H1 (cell line): ENCODE measurements at regions not wholly inside any gene's neighbourhood (a gene's known extent, or its start where the extent isn't known, plus 50 kb on each side); places are given as distances from the start of the nearest gene placed in this dataset.

ENCODE experiments used
- CTCF ChIA-PET: fragments of 300-600 bp; sonication (Branson Sonifier 250); formaldehyde crosslinking; loops from one replicate; lab custom pipeline; 2021; ENCODE audit not compliant: partially characterized antibody; lab: Charles Lee
- POLR2A ChIA-PET: fragments of 300-600 bp; sonication (Branson Sonifier 250); formaldehyde crosslinking; loops from one replicate; lab custom pipeline; 2021; ENCODE audit warnings: inconsistent platforms; ENCODE audit not compliant: partially characterized antibody; lab: Charles Lee
- DNase-seq, 2 experiments: peaks; one replicate each; pipeline versions ENCODE4 v3.0.0 to v3.0.0-alpha.2; 2010 to 2022; ENCODE audit warnings: low spot score in 2 of 2, low read depth in 1 of 2, mixed read lengths in 1 of 2
- FAIRE-seq: peaks from 2 replicates; lab custom pipeline; 2011; peaks lifted over from hg19 to GRCh38; lab: Jason Lieb, UNC
- H2AFZ ChIP-seq: 2 replicates; pipeline ENCODE4 v1.8.1; 2012; ENCODE audit warnings: low read length, inconsistent platforms
- H2AK5ac ChIP-seq: 2 replicates; pipeline ENCODE4 v1.6.1; 2013; ENCODE audit warnings: low read depth, low read length
- H2BK120ac ChIP-seq: replicated peaks from 2 replicates; pipeline ENCODE3; 2013; ENCODE audit warnings: low read depth, low read length, inconsistent platforms
- H2BK12ac ChIP-seq: 2 replicates; pipeline ENCODE4 v1.6.1; 2013; ENCODE audit warnings: low read depth, low read length
- H2BK15ac ChIP-seq: 2 replicates; pipeline ENCODE4 v1.6.1; 2013; ENCODE audit warnings: low read length
- H2BK20ac ChIP-seq: 2 replicates; pipeline ENCODE4 v1.6.1; 2013; ENCODE audit warnings: low read length
- H2BK5ac ChIP-seq: 2 replicates; pipeline ENCODE4 v1.6.1; 2013; ENCODE audit warnings: low read depth, low read length
- H3K14ac ChIP-seq: 2 replicates; pipeline ENCODE4 v1.6.1; 2013; ENCODE audit warnings: inconsistent platforms; ENCODE audit not compliant: insufficient read length
- H3K18ac ChIP-seq: 2 replicates; pipeline ENCODE4 v1.6.1; 2013; ENCODE audit warnings: low read length; ENCODE audit errors: extremely low read depth
- H3K23ac ChIP-seq: 2 replicates; pipeline ENCODE4 v1.6.1; 2013; ENCODE audit warnings: inconsistent platforms; ENCODE audit not compliant: insufficient read length
- H3K23me2 ChIP-seq: 2 replicates; pipeline ENCODE4 v1.6.1; 2013; ENCODE audit warnings: low read depth, low read length
- H3K27ac ChIP-seq: 2 replicates; pipeline ENCODE4 v1.6.1; 2011; ENCODE audit warnings: low read depth, low read length, inconsistent platforms
- H3K27me3 ChIP-seq, 4 experiments: replicated peaks in 1 of 4; 1 replicate in 1 of 4; 2 replicates in 3 of 4; pipeline versions ENCODE4 v1.6.1 to v1.8.1; 2011 to 2013; ENCODE audit warnings: low read length in 3 of 4, mild to moderate bottlenecking in 3 of 4, inconsistent platforms in 2 of 4, mixed read lengths in 2 of 4, moderate library complexity in 1 of 4; ENCODE audit not compliant: control insufficient read depth in 3 of 4, insufficient read depth in 3 of 4; ENCODE audit errors: extremely low read depth in 1 of 4
- H3K36me3 ChIP-seq, 4 experiments: 2 replicates each; pipeline versions ENCODE4 v1.6.1 to v1.8.1; 2011 to 2013; ENCODE audit warnings: mild to moderate bottlenecking in 4 of 4, low read length in 3 of 4, moderate library complexity in 2 of 4, control low read depth in 1 of 4, inconsistent platforms in 1 of 4; ENCODE audit not compliant: insufficient read depth in 4 of 4, control insufficient read depth in 2 of 4
- H3K4ac ChIP-seq: replicated peaks from 2 replicates; pipeline ENCODE3; 2013; ENCODE audit warnings: low read length, low read depth, mixed read lengths, inconsistent platforms; ENCODE audit not compliant: insufficient read length
- H3K4me1 ChIP-seq, 4 experiments: replicated peaks in 1 of 4; 1 replicate in 1 of 4; 2 replicates in 3 of 4; pipeline versions ENCODE4 v1.6.1 to v1.8.1; 2011 to 2013; ENCODE audit warnings: low read length in 3 of 4, inconsistent platforms in 2 of 4, mixed read lengths in 1 of 4; ENCODE audit not compliant: insufficient read depth in 4 of 4, control insufficient read depth in 3 of 4
- H3K4me2 ChIP-seq, 2 experiments: 2 replicates each; pipeline versions ENCODE4 v1.6.1 to v1.8.1; 2011 to 2013; ENCODE audit warnings: low read depth in 2 of 2, low read length in 2 of 2, control low read depth in 1 of 2, inconsistent platforms in 1 of 2, mild to moderate bottlenecking in 1 of 2; ENCODE audit not compliant: insufficient read depth in 1 of 2
- H3K4me3 ChIP-seq, 4 experiments: fragments of 200-600, 300-600 bp in 1 of 4; sonication (generic), shearing (Covaris generic), sonication (Bioruptor Twin) in 1 of 4; 2 replicates each; pipeline versions ENCODE4 v1.5.1 to v1.8.1; 2011 to 2016; ENCODE audit warnings: low read length in 4 of 4, low read depth in 3 of 4, control low read depth in 2 of 4, inconsistent platforms in 2 of 4, mild to moderate bottlenecking in 2 of 4, mixed read lengths in 1 of 4, moderate library complexity in 1 of 4; ENCODE audit not compliant: insufficient read depth in 2 of 4; ENCODE audit errors: extremely low read depth in 1 of 4
- H3K56ac ChIP-seq: replicated peaks from 2 replicates; pipeline ENCODE3; 2013; ENCODE audit warnings: low read depth, mild to moderate bottlenecking, mixed read lengths, low read length, inconsistent platforms; ENCODE audit not compliant: insufficient read length
- H3K79me1 ChIP-seq: 2 replicates; pipeline ENCODE4 v1.6.1; 2013; ENCODE audit warnings: low read depth, low read length, control low read depth
- H3K79me2 ChIP-seq, 2 experiments: 2 replicates each; pipeline versions ENCODE4 v1.6.1 to v1.8.1; 2012 to 2013; ENCODE audit warnings: low read length in 2 of 2, mild to moderate bottlenecking in 2 of 2, inconsistent platforms in 1 of 2; ENCODE audit not compliant: insufficient read depth in 2 of 2, control insufficient read depth in 1 of 2
- H3K9ac ChIP-seq, 4 experiments: replicated peaks in 1 of 4; 1 replicate in 1 of 4; 2 replicates in 3 of 4; pipeline versions ENCODE4 v1.6.1 to v1.8.1; 2011 to 2013; ENCODE audit warnings: low read depth in 3 of 4, low read length in 3 of 4, control low read depth in 2 of 4, mild to moderate bottlenecking in 2 of 4, moderate library complexity in 2 of 4, inconsistent platforms in 1 of 4; ENCODE audit errors: extremely low read depth in 1 of 4
- H3K9me3 ChIP-seq, 2 experiments: 2 replicates each; pipeline versions ENCODE4 v1.6.1 to v1.8.1; 2012 to 2013; ENCODE audit warnings: mild to moderate bottlenecking in 2 of 2, moderate library complexity in 2 of 2, control low read depth in 1 of 2, inconsistent platforms in 1 of 2, low read depth in 1 of 2, low read length in 1 of 2, mixed read lengths in 1 of 2; ENCODE audit not compliant: insufficient read depth in 2 of 2
- H4K20me1 ChIP-seq, 2 experiments: replicated peaks in 1 of 2; 2 replicates each; pipeline versions ENCODE3 to v1.8.1; 2011 to 2013; ENCODE audit warnings: inconsistent platforms in 2 of 2, low read length in 2 of 2, mild to moderate bottlenecking in 1 of 2; ENCODE audit not compliant: insufficient read depth in 2 of 2, control insufficient read depth in 1 of 2
- H4K5ac ChIP-seq: 2 replicates; pipeline ENCODE4 v1.6.1; 2013; ENCODE audit warnings: low read length, low read depth, mixed read lengths, inconsistent platforms; ENCODE audit not compliant: insufficient read length
- H4K8ac ChIP-seq: 2 replicates; pipeline ENCODE4 v1.8.0; 2013; ENCODE audit warnings: mild to moderate bottlenecking, moderate library complexity, low read length, inconsistent platforms; ENCODE audit not compliant: insufficient read depth; ENCODE audit errors: extremely low read depth
- H4K91ac ChIP-seq: replicated peaks from 2 replicates; pipeline ENCODE3; 2013; ENCODE audit warnings: low read length, mixed read lengths, inconsistent platforms; ENCODE audit not compliant: insufficient read length
- BCL11A ChIP-seq, 2 experiments: IDR thresholded peaks; one replicate each; pipeline ENCODE4 v1.6.1; 2011; ENCODE audit warnings: low read depth in 2 of 2, low read length in 2 of 2, mild to moderate bottlenecking in 2 of 2
- CHD2 ChIP-seq: IDR thresholded peaks from 2 replicates; pipeline ENCODE4 v1.6.1; 2012; ENCODE audit warnings: low read length, improper control_type of control experiment
- KDM5A ChIP-seq: fragments of 200-600 bp; IDR thresholded peaks from 2 replicates; pipeline ENCODE4 v1.7.1; 2012; ENCODE audit warnings: mild to moderate bottlenecking, low read length, inconsistent platforms, mixed read lengths
- POLR2A ChIP-seq, 2 experiments: IDR thresholded peaks; 1 replicate in 1 of 2; 2 replicates in 1 of 2; pipeline ENCODE4 v1.6.1; 2011; ENCODE audit warnings: low read depth in 2 of 2, low read length in 2 of 2, mild to moderate bottlenecking in 2 of 2; ENCODE audit errors: control extremely low read depth in 1 of 2
- POU5F1 ChIP-seq: IDR thresholded peaks from 2 replicates; pipeline ENCODE4 v1.6.1; 2011; ENCODE audit warnings: low read depth, mild to moderate bottlenecking, low read length, moderate library complexity
- RAD21 ChIP-seq, 2 experiments: IDR thresholded peaks in 1 of 2; conservative IDR thresholded peaks in 1 of 2; 2 replicates each; pipeline ENCODE4 v1.6.1; 2011; ENCODE audit warnings: low read depth in 2 of 2, low read length in 2 of 2, improper control_type of control experiment in 1 of 2, inconsistent platforms in 1 of 2, mild to moderate bottlenecking in 1 of 2, moderate library complexity in 1 of 2
- RBBP5 ChIP-seq: IDR thresholded peaks from 2 replicates; pipeline ENCODE4 v1.7.1; 2012; ENCODE audit warnings: low read depth, mild to moderate bottlenecking, inconsistent platforms, low read length, moderate library complexity, borderline replicate concordance
- SAP30 ChIP-seq: fragments of 300-600 bp; sonication (generic); IDR thresholded peaks from 2 replicates; pipeline ENCODE4 v1.7.1; 2012; ENCODE audit warnings: low read length, moderate library complexity, mild to moderate bottlenecking, inconsistent platforms; ENCODE audit not compliant: insufficient read depth, insufficient replicate concordance
- SIN3A ChIP-seq, 2 experiments: IDR thresholded peaks in 1 of 2; conservative IDR thresholded peaks in 1 of 2; 2 replicates each; pipeline ENCODE4 v1.6.1; 2011 to 2012; ENCODE audit warnings: low read length in 2 of 2, improper control_type of control experiment in 1 of 2, low read depth in 1 of 2, mild to moderate bottlenecking in 1 of 2
- SP2 ChIP-seq: IDR thresholded peaks from 2 replicates; pipeline ENCODE4 v1.6.1; 2012; ENCODE audit warnings: mild to moderate bottlenecking, low read length, inconsistent platforms
- TAF1 ChIP-seq: IDR thresholded peaks from 2 replicates; pipeline ENCODE4 v1.6.1; 2011; ENCODE audit warnings: mild to moderate bottlenecking, low read depth, low read length
- TAF7 ChIP-seq: optimal IDR thresholded peaks from 2 replicates; pipeline ENCODE3; 2011; ENCODE audit warnings: low read depth, mild to moderate bottlenecking, inconsistent platforms, low read length, moderate library complexity, borderline replicate concordance
- YY1 ChIP-seq: IDR thresholded peaks from 2 replicates; pipeline ENCODE4 v1.6.1; 2011; ENCODE audit warnings: low read depth, mild to moderate bottlenecking, low read length
- WGBS, 2 experiments: shearing (Covaris generic) in 1 of 2; methylation state at CpG; one replicate each; pipeline versions ENCODE4 v1.1.6 to v1.1.7; 2013 to 2015; ENCODE audit warnings: low lambda C conversion rate in 2 of 2, mixed read lengths in 2 of 2, inconsistent platforms in 1 of 2, low coverage in 1 of 2, missing lambda C conversion rate in 1 of 2; ENCODE audit not compliant: insufficient replicate concordance in 2 of 2, insufficient coverage in 1 of 2, insufficient read length in 1 of 2; ENCODE audit errors: extremely low coverage in 1 of 2, missing lambda C conversion rate in 1 of 2; 5-methylcytosine and 5-hydroxymethylcytosine counted together
- TF ChIP-seq, protein P1 (sequence below): IDR thresholded peaks from 2 replicates; pipeline ENCODE4 v1.6.1; 2011; ENCODE audit warnings: low read depth, mild to moderate bottlenecking, low read length; ENCODE audit not compliant: insufficient read depth

DNA sequence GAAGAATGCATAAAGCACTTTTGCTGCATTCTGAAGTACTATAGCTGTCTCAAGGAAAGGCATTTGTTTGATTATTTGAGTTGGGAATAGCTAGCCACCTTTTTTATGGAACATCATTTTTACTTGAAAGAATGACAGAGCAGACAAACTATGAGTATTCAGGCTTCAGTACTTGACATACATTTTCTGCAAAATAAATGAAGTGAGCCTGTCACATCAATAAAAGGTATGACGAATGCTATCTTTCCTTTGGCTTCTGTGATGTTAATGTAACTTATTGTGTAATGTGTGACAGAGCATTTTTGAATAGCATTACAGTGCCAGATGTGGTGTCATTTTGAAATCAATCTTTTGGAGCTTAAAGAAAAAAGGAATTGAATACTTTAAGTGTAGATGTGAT, 440.3 kb upstream of the ONECUT1 start:
- Histone ChIP-seq H3K23me2 (no peaks in the 10 kb centered on the region), H3K4me3 (no peak overlapping the region), H3K9me3 (no peaks in the 10 kb centered on the region), H4K8ac (no peak overlapping the region), H4K5ac (no peak overlapping the region), H2AFZ (no peak overlapping the region), H3K4me1 (no peaks in the 10 kb centered on the region), H3K9ac (no peak overlapping the region), H3K56ac (no peak overlapping the region), H3K27me3 (no peaks in the 10 kb centered on the region), H3K4ac (no peak overlapping the region), H4K20me1 (no peaks in the 10 kb centered on the region), H3K36me3 (no peaks in the 10 kb centered on the region), H3K18ac (no peak overlapping the region), H3K79me1 (no peaks in the 10 kb centered on the region), H2BK12ac (no peak overlapping the region), H3K14ac (no peak overlapping the region), H3K79me2 (no peaks in the 10 kb centered on the region), H3K27ac (no peak overlapping the region), H3K23ac (no peak overlapping the region), H3K4me2 (no peak overlapping the region), H2BK120ac (no peak overlapping the region), H4K91ac (no peak overlapping the region), H2AK5ac (no peak overlapping the region), H2BK20ac (no peak overlapping the region), H2BK15ac (no peak overlapping the region), H2BK5ac (no peak overlapping the region)
- DNase-seq (no peak), FAIRE-seq (no peak)
- ChIA-PET CTCF (interaction anchor here (0.6 kb wide), 1 partner anchor 48 kb away, joined by 3 read pairs; no protein-coding TSS in a partner anchor), POLR2A (interaction anchor here (0.7 kb wide), 1 partner anchor 41 kb away, joined by 3 read pairs; no protein-coding TSS in a partner anchor)
- 84% methylated on average over 1 of the region's 1 CpG; no CpG with 5 or more reads in 1 of the 2 experiments for WGBS, 2 experiments
- TF ChIP-seq SAP30 (no peak), CHD2 (no peak), RBBP5 (no peak), KDM5A (no peak), TAF7 (no peak), SP2 (no peak), BCL11A (IDR thresholded peaks at IDR 0.05; ENCODE audit: low read depth in 2 of 2, low read length in 2 of 2) (no peak), TAF1 (no peak), POU5F1 (no peak), SIN3A (conservative IDR thresholded peaks at IDR 0.05 in 1 of 2, IDR thresholded peaks at IDR 0.05 in 1 of 2; ENCODE audit: low read depth in 1 of 2, low read length in 2 of 2) (no peak), RAD21 (IDR thresholded peaks at IDR 0.05 in 1 of 2, conservative IDR thresholded peaks at IDR 0.05 in 1 of 2; ENCODE audit: low read depth in 2 of 2, low read length in 2 of 2) (no peak), POLR2A (IDR thresholded peaks at IDR 0.05; ENCODE audit: control extremely low read depth in 1 of 2, low read depth in 2 of 2, low read length in 2 of 2) (no peak), YY1 (no peak)
- TF ChIP-seq, protein P1, sequence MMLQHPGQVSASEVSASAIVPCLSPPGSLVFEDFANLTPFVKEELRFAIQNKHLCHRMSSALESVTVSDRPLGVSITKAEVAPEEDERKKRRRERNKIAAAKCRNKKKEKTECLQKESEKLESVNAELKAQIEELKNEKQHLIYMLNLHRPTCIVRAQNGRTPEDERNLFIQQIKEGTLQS: no peak
